Hematopoietic multipotent progenitor cell (in vitro differentiated cells): ENCODE measurements at regions not wholly inside any gene's neighbourhood (a gene's known extent, or its start where the extent isn't known, plus 50 kb on each side); places are given as distances from the start of the nearest gene placed in this dataset.

ENCODE experiments used
- DNase-seq, 3 donors: peaks; one replicate each; pipeline ENCODE4 v3.0.0-alpha.2; 2011 to 2015; ENCODE audit warnings: low read depth in 2 of 3, low spot score in 2 of 3

- DNase-seq: no peak
Measured at GRCh38 chr22:25390297-25391240, 171.1 kb downstream of the CRYBB2 start.

- DNase-seq: no peak
Measured at GRCh38 chr22:25392584-25392983, 171.9 kb upstream of the GRK3 start.

- DNase-seq: no peak
Measured at GRCh38 chr22:25393121-25393805, 171.2 kb upstream of the GRK3 start.

- DNase-seq: no peak
Measured at GRCh38 chr22:25395468-25395867, 169.0 kb upstream of the GRK3 start.

GRCh38 chr22:25395915-25396314 lies 168.6 kb upstream of the GRK3 start:
- no peak for DNase-seq

- DNase-seq: no peak
Measured at GRCh38 chr22:25396615-25397200, 167.8 kb upstream of the GRK3 start.

- no peak for DNase-seq
Measured at GRCh38 chr22:25397616-25398015, 166.9 kb upstream of the GRK3 start.

GRCh38 chr22:25398591-25399062 lies 165.8 kb upstream of the GRK3 start:
- peak in 1 of 3 donors; percentile 78 for DNase-seq

- DNase-seq: no peak
Measured at GRCh38 chr22:25399649-25400151, 164.8 kb upstream of the GRK3 start.

- no peak for DNase-seq
Measured at GRCh38 chr22:25402160-25402500, 162.3 kb upstream of the GRK3 start.

- no peak for DNase-seq
Measured at GRCh38 chr22:25402501-25403283, 161.8 kb upstream of the GRK3 start.

- DNase-seq: no peak
Measured at GRCh38 chr22:25403284-25403810, 161.1 kb upstream of the GRK3 start.

GRCh38 chr22:25403811-25404471 lies 160.5 kb upstream of the GRK3 start:
- DNase-seq: peak in 1 of 3 donors; percentile 56

- no peak for DNase-seq
Measured at GRCh38 chr22:25404556-25404927, 159.9 kb upstream of the GRK3 start.

GRCh38 chr22:25404928-25405816 lies 159.3 kb upstream of the GRK3 start:
- DNase-seq: peak; percentile 31 to 69 (median 65)

- DNase-seq: no peak
Measured at GRCh38 chr22:25405841-25406509, 158.5 kb upstream of the GRK3 start.

- no peak for DNase-seq
Measured at GRCh38 chr22:25406510-25407210, 157.8 kb upstream of the GRK3 start.
